ENCODE measurements at regions not wholly inside any gene's neighbourhood (a gene's known extent, or its start where the extent isn't known, plus 50 kb on each side); places are given as distances from the start of the nearest gene placed in this dataset.

DNA sequence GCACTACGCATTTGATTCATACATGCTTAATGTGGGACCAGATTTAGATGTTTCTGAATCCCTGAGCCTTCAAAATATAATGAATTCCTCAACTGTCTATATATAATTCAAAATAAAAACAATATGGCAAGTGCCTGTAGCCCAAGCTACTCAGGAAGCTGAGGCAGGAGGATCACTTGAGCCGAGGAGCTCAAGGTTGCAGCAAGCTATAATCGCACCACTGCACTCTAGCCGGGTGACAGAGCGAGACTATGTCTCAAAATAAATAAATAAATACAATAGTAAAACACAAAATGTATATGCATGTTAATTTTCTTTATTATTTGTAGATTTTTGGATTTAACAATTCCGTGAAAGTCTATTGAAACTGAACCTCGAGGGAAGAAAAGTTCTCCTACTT is 50.6 kb upstream of the IRX6 start:
- Histone ChIP-seq H3K27ac (ENCODE audit: low read length) (no peak overlapping the region), H3K9me3 (ENCODE audit: low read length) (no peaks in the 10 kb centered on the region), H3K79me2 (ENCODE audit: low read length) (no peaks in the 10 kb centered on the region), H3K4me2 (ENCODE audit: low read depth, low read length, poor library complexity, severe bottlenecking) (no peak overlapping the region), H3K9ac (ENCODE audit: low read length) (no peak overlapping the region), H3K9me2 (replicated peaks; ENCODE audit: insufficient read depth, low read length) (no peaks in the 10 kb centered on the region), H4K20me1 (ENCODE audit: insufficient read depth, low read depth, low read length) (no peaks in the 10 kb centered on the region), H3K36me3 (ENCODE audit: insufficient read depth, low read length) (no peaks in the 10 kb centered on the region), H3K27me3 (ENCODE audit: low read length) (no peaks in the 10 kb centered on the region), H3K4me1 (ENCODE audit: low read length) (peaks cover 13% of the 10 kb centered on the region), H2AFZ (ENCODE audit: low read length) (no peak overlapping the region), H3K4me3 (ENCODE audit: low read length) (no peak overlapping the region)
- DNase-seq = no peak

DNA sequence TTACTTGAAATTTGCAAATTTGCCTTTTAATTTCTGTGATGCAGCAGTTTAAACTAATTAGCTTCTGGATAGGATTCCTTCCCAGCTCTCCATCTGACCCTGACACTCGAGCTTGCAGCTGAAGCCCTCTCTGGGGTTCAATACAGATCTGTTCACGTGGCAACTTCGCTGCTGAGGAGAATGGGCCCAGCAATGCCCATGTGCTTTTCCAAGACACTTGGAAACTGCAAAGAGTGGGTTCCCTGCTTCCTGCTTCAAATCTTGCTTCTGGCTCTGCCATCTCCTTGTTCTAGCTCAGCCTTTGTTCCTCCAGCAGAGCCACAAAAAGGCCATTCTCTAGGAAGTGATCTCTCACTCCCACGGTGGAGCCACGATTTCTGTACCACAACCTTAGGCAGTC is 50.0 kb upstream of the IRX6 start:
- peaks cover 13% of the 10 kb centered on the region for H3K4me1 ChIP-seq (ENCODE audit: low read length)
- no peaks in the 10 kb centered on the region for H3K79me2 ChIP-seq (ENCODE audit: low read length)
- H3K27me3 ChIP-seq (ENCODE audit: low read length) = no peaks in the 10 kb centered on the region
- no peaks in the 10 kb centered on the region for H4K20me1 ChIP-seq (ENCODE audit: insufficient read depth, low read depth, low read length)
- H3K9me2 ChIP-seq (replicated peaks; ENCODE audit: insufficient read depth, low read length) = no peaks in the 10 kb centered on the region
- DNase-seq = no peak
- H3K4me3 ChIP-seq (ENCODE audit: low read length) = no peak overlapping the region
- no peak overlapping the region for H3K9ac ChIP-seq (ENCODE audit: low read length)
- no peaks in the 10 kb centered on the region for H3K36me3 ChIP-seq (ENCODE audit: insufficient read depth, low read length)
- H3K4me2 ChIP-seq (ENCODE audit: low read depth, low read length, poor library complexity, severe bottlenecking) = no peak overlapping the region
- H3K9me3 ChIP-seq (ENCODE audit: low read length) = no peaks in the 10 kb centered on the region
- H2AFZ ChIP-seq (ENCODE audit: low read length) = no peak overlapping the region
- H3K27ac ChIP-seq (ENCODE audit: low read length) = no peak overlapping the region

All from Karpas-422 (cell line).